ENCODE measurements at regions not wholly inside any gene's neighbourhood (a gene's known extent, or its start where the extent isn't known, plus 50 kb on each side); places are given as distances from the start of the nearest gene placed in this dataset.

DNA sequence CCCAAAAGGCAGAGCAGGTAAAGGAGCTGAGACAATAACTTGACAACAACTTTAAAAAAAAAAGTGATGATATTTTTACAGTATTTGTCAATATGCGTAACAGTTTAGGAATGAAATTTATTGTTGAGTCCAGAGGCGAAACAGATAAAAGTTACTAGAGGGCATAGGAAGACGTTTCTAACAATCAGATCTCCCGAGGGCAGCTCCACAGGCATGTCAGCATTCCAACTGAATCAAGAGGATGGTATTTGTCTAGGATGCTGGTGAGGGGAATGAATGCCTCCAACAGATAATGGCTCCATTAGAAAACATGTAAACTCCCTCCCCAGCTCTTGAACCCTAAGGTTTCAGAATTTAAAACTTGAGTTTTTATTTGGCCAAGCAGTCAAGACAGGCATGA is 733.9 kb upstream of the SORCS1 start:
- Histone ChIP-seq H2BK120ac (replicated peaks; ENCODE audit: low read depth, low read length) (no peak overlapping the region), H2AFZ (ENCODE audit: low read length) (no peak overlapping the region), H3K9ac (replicated peaks in 1 of 4; ENCODE audit: extremely low read depth in 1 of 4, low read depth in 3 of 4, low read length in 3 of 4) (no peak overlapping the region), H3K18ac (ENCODE audit: extremely low read depth, low read length) (no peak overlapping the region), H2BK12ac (ENCODE audit: low read depth, low read length) (no peak overlapping the region), H3K27me3 (replicated peaks in 1 of 4; ENCODE audit: control insufficient read depth in 3 of 4, extremely low read depth in 1 of 4, insufficient read depth in 3 of 4, low read length in 3 of 4) (no peaks in the 10 kb centered on the region), H3K27ac (ENCODE audit: low read depth, low read length) (no peak overlapping the region), H4K8ac (ENCODE audit: extremely low read depth, insufficient read depth, low read length) (no peak overlapping the region), H3K23me2 (ENCODE audit: low read depth, low read length) (no peaks in the 10 kb centered on the region), H2BK5ac (ENCODE audit: low read depth, low read length) (no peak overlapping the region), H3K56ac (replicated peaks; ENCODE audit: insufficient read length, low read depth, low read length) (no peak overlapping the region), H3K9me3 (ENCODE audit: insufficient read depth in 2 of 2, low read depth in 1 of 2, low read length in 1 of 2) (no peaks in the 10 kb centered on the region), H2BK15ac (ENCODE audit: low read length) (no peak overlapping the region), H3K36me3 (ENCODE audit: control insufficient read depth in 2 of 4, insufficient read depth in 4 of 4, low read length in 3 of 4) (no peaks in the 10 kb centered on the region), H3K4me1 (replicated peaks in 1 of 4; ENCODE audit: control insufficient read depth in 3 of 4, insufficient read depth in 4 of 4, low read length in 3 of 4) (peaks cover 0 to 10% (median 4%) of the 10 kb centered on the region in 4 experiments; a peak in 4 of 7 replicates), H4K5ac (ENCODE audit: insufficient read length, low read depth, low read length) (no peak overlapping the region), H3K4me2 (ENCODE audit: insufficient read depth in 1 of 2, low read depth in 2 of 2, low read length in 2 of 2) (no peak overlapping the region), H3K4ac (replicated peaks; ENCODE audit: insufficient read length, low read depth, low read length) (no peak overlapping the region), H2BK20ac (ENCODE audit: low read length) (no peak overlapping the region), H3K79me2 (ENCODE audit: control insufficient read depth in 1 of 2, insufficient read depth in 2 of 2, low read length in 2 of 2) (no peaks in the 10 kb centered on the region), H4K91ac (replicated peaks; ENCODE audit: insufficient read length, low read length) (no peak overlapping the region), H3K23ac (ENCODE audit: insufficient read length) (no peak overlapping the region), H3K14ac (ENCODE audit: insufficient read length) (no peak overlapping the region), H3K4me3 (ENCODE audit: extremely low read depth in 1 of 4, insufficient read depth in 2 of 4, low read depth in 3 of 4, low read length in 4 of 4) (no peak overlapping the region), H3K79me1 (ENCODE audit: low read depth, low read length) (no peaks in the 10 kb centered on the region), H4K20me1 (replicated peaks in 1 of 2; ENCODE audit: control insufficient read depth in 1 of 2, insufficient read depth in 2 of 2, low read length in 2 of 2) (no peaks in the 10 kb centered on the region), H2AK5ac (ENCODE audit: low read depth, low read length) (no peak overlapping the region)
- CTCF ChIA-PET (ENCODE audit: partially characterized antibody): interaction anchor here (0.6 to 1.2 kb wide), 4 partner anchors 10 to 1290 kb away, joined by 3 to 4 read pairs (median 4); no protein-coding TSS in a partner anchor
- no peak for FAIRE-seq
- WGBS, 2 experiments (ENCODE audit: extremely low coverage in 1 of 2, insufficient coverage in 1 of 2, insufficient read length in 1 of 2, insufficient replicate concordance in 2 of 2, low coverage in 1 of 2, low lambda C conversion rate in 2 of 2, missing lambda C conversion rate in 1 of 2): 91% methylated on average over 4 of the region's 4 CpGs; no CpG with 5 or more reads in 1 of the 2 experiments
- no peak for TF ChIP-seq KDM4A (IDR thresholded peaks at IDR 0.05; ENCODE audit: low read depth, low read length, severe bottlenecking)
- TF ChIP-seq, protein P1, sequence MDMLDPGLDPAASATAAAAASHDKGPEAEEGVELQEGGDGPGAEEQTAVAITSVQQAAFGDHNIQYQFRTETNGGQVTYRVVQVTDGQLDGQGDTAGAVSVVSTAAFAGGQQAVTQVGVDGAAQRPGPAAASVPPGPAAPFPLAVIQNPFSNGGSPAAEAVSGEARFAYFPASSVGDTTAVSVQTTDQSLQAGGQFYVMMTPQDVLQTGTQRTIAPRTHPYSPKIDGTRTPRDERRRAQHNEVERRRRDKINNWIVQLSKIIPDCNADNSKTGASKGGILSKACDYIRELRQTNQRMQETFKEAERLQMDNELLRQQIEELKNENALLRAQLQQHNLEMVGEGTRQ (IDR thresholded peaks at IDR 0.05; ENCODE audit: low read length): no peak
- TF ChIP-seq HDAC6 (IDR thresholded peaks at IDR 0.05; ENCODE audit: low read depth, low read length): no peak
- no peak for TF ChIP-seq RAD21 (IDR thresholded peaks at IDR 0.05 in 1 of 2, conservative IDR thresholded peaks at IDR 0.05 in 1 of 2; ENCODE audit: low read depth in 2 of 2, low read length in 2 of 2)
- POLR2A ChIA-PET (ENCODE audit: partially characterized antibody): no interaction called here
- DNase-seq (ENCODE audit: low read depth in 1 of 2, low spot score in 2 of 2): no peak
